Endothelial cell of umbilical vein (primary cell): ENCODE measurements at regions not wholly inside any gene's neighbourhood (a gene's known extent, or its start where the extent isn't known, plus 50 kb on each side); places are given as distances from the start of the nearest gene placed in this dataset.

ENCODE experiments used
- BruUV-seq: library from RNA; stranded (reverse); fragments of 400-500 nt; replicated peaks from 2 replicates; lab custom pipeline; 2021; lab: Mats Ljungman, UMichigan
- CTCF ChIA-PET: fragments of 300-600, 350-600 bp; sonication (Branson Sonifier 250); formaldehyde crosslinking; loops from one replicate; lab custom pipeline; 2021; ENCODE audit warnings: antibody characterized with exemption, inconsistent platforms; lab: Charles Lee
- POLR2A ChIA-PET: fragments of 300-600, 350-600 bp; sonication (Branson Sonifier 250); formaldehyde crosslinking; loops from one replicate; lab custom pipeline; 2021; ENCODE audit warnings: antibody characterized with exemption, inconsistent platforms; lab: Charles Lee
- DNase-seq: peaks from one replicate; pipeline ENCODE4 v3.0.0-alpha.2; 2011; ENCODE audit warnings: low read depth, low spot score
- FAIRE-seq: peaks from 2 replicates; lab custom pipeline; 2011; peaks lifted over from hg19 to GRCh38; lab: Jason Lieb, UNC
- H2AFZ ChIP-seq: 2 replicates; pipeline ENCODE4 v1.6.0; 2012; ENCODE audit warnings: low read depth, low read length, control low read depth, inconsistent platforms
- H3K27ac ChIP-seq: 2 replicates; pipeline ENCODE4 v1.5.1; 2011; ENCODE audit warnings: low read depth, mild to moderate bottlenecking, control low read depth, low read length, moderate library complexity; ENCODE audit not compliant: insufficient read depth
- H3K27me3 ChIP-seq, 2 experiments: 2 replicates each; pipeline versions ENCODE4 v1.6.0 to v1.6.1; 2011; ENCODE audit warnings: low read length in 2 of 2, mixed read lengths in 1 of 2; ENCODE audit not compliant: control insufficient read depth in 2 of 2, insufficient read depth in 2 of 2
- H3K36me3 ChIP-seq, 2 experiments: 2 replicates in 1 of 2; 3 replicates in 1 of 2; pipeline ENCODE4 v1.5.1; 2011; ENCODE audit warnings: low read length in 2 of 2, mild to moderate bottlenecking in 1 of 2, moderate library complexity in 1 of 2; ENCODE audit not compliant: control insufficient read depth in 2 of 2, insufficient read depth in 2 of 2; ENCODE audit errors: extremely low read depth in 1 of 2
- H3K4me1 ChIP-seq: 3 replicates; pipeline ENCODE4 v1.5.1; 2011; ENCODE audit warnings: mild to moderate bottlenecking, low read length; ENCODE audit not compliant: control insufficient read depth, insufficient read depth; ENCODE audit errors: extremely low read depth
- H3K4me2 ChIP-seq: 2 replicates; pipeline ENCODE4 v1.6.1; 2011; ENCODE audit warnings: low read length, control low read depth, mixed read lengths; ENCODE audit not compliant: insufficient read depth
- H3K4me3 ChIP-seq, 3 experiments: fragments of 200-600 bp in 1 of 3; sonication (generic), shearing (Covaris generic) in 1 of 3; replicated peaks in 1 of 3; 2 replicates each; pipeline ENCODE4 v1.5.1; 2011 to 2016; ENCODE audit warnings: control low read depth in 3 of 3, low read length in 3 of 3, mild to moderate bottlenecking in 2 of 3, inconsistent platforms in 1 of 3, low read depth in 1 of 3, moderate library complexity in 1 of 3; ENCODE audit not compliant: insufficient read depth in 1 of 3
- H3K79me2 ChIP-seq: 2 replicates; pipeline ENCODE4 v1.6.0; 2012; ENCODE audit warnings: low read length, inconsistent platforms; ENCODE audit not compliant: control insufficient read depth, insufficient read depth
- H3K9ac ChIP-seq: replicated peaks from 2 replicates; pipeline ENCODE3; 2011; ENCODE audit warnings: low read length, control low read depth; ENCODE audit not compliant: insufficient read depth; ENCODE audit errors: extremely low read depth
- H3K9me1 ChIP-seq: replicated peaks from 3 replicates; pipeline ENCODE4 v1.6.0; 2011; ENCODE audit warnings: mild to moderate bottlenecking, low read length; ENCODE audit not compliant: control insufficient read depth, insufficient read depth; ENCODE audit errors: extremely low read depth
- H3K9me3 ChIP-seq: replicated peaks from 2 replicates; pipeline ENCODE4 v1.5.1; 2012; ENCODE audit warnings: low read length, inconsistent platforms; ENCODE audit not compliant: control insufficient read depth, insufficient read depth
- H4K20me1 ChIP-seq: replicated peaks from 2 replicates; pipeline ENCODE3; 2011; ENCODE audit warnings: mild to moderate bottlenecking, low read length; ENCODE audit not compliant: control insufficient read depth, insufficient read depth; ENCODE audit errors: extremely low read depth
- CTCF ChIP-seq, 2 donors: IDR thresholded peaks; 1 replicate in 1 of 2; 2 replicates in 1 of 2; pipeline ENCODE4 v1.5.1; 2011; ENCODE audit warnings: low read length in 2 of 2, mild to moderate bottlenecking in 2 of 2, moderate library complexity in 2 of 2, control low read depth in 1 of 2, inconsistent platforms in 1 of 2, low read depth in 1 of 2; ENCODE audit not compliant: insufficient read depth in 1 of 2; ENCODE audit errors: extremely low read depth in 1 of 2
- EZH2 ChIP-seq: IDR thresholded peaks from 2 replicates; pipeline ENCODE4 v1.6.1; 2012; ENCODE audit warnings: borderline replicate concordance, low read depth, mild to moderate bottlenecking, moderate library complexity, low read length, inconsistent platforms; ENCODE audit not compliant: severe bottlenecking
- FOS ChIP-seq: IDR thresholded peaks from 2 replicates; pipeline ENCODE4 v1.6.1; 2011; ENCODE audit warnings: mild to moderate bottlenecking, low read length, moderate library complexity, borderline replicate concordance; ENCODE audit not compliant: insufficient read depth
- GATA2 ChIP-seq: IDR thresholded peaks from 2 replicates; pipeline ENCODE4 v1.7.0; 2011; ENCODE audit warnings: low read depth, mild to moderate bottlenecking, moderate library complexity, mixed read lengths, low read length; ENCODE audit not compliant: insufficient read length, insufficient read depth
- JUN ChIP-seq: IDR thresholded peaks from 2 replicates; pipeline ENCODE4 v1.6.1; 2011; ENCODE audit warnings: borderline replicate concordance, low read depth; ENCODE audit not compliant: insufficient read length, insufficient read depth
- MAX ChIP-seq: IDR thresholded peaks from 2 replicates; pipeline ENCODE4 v1.6.1; 2011; ENCODE audit not compliant: insufficient read depth, insufficient read length
- MYC ChIP-seq: IDR thresholded peaks from one replicate; pipeline ENCODE4 v1.6.1; 2011; ENCODE audit warnings: mild to moderate bottlenecking, low read depth, low read length
- POLR2A ChIP-seq: IDR thresholded peaks from 2 replicates; pipeline ENCODE4 v1.6.1; 2012; ENCODE audit warnings: low read depth, mild to moderate bottlenecking, control low read depth, low read length
- POLR2AphosphoS5 ChIP-seq: IDR thresholded peaks from 2 replicates; pipeline ENCODE4 v1.6.1; 2012; ENCODE audit warnings: low read depth, mild to moderate bottlenecking, control low read depth, low read length, moderate library complexity; ENCODE audit not compliant: insufficient read depth
- dilution Hi-C: fragments of 300-500 bp; cut with MboI; formaldehyde crosslinking; loops from one replicate; pipeline ENCODE4 v1.15.0; 2019; ENCODE audit warnings: low sequenced_read_pairs; ENCODE audit not compliant: extremely low pct_ligation_motif_present
- intact Hi-C: fragments of 100-400 bp; cut with micrococcal nuclease; formaldehyde crosslinking; loops from one replicate; pipeline ENCODE4 v1.10.0; 2022

GRCh38 chr3:166660962-166661361 lies 719.1 kb downstream of the ZBBX start:
- Histone ChIP-seq H4K20me1 (no peaks in the 10 kb centered on the region), H3K4me3 (no peak overlapping the region), H2AFZ (no peak overlapping the region), H3K36me3 (no peaks in the 10 kb centered on the region), H3K9me3 (no peaks in the 10 kb centered on the region), H3K4me2 (no peak overlapping the region), H3K9ac (no peak overlapping the region), H3K9me1 (no peaks in the 10 kb centered on the region), H3K4me1 (no peaks in the 10 kb centered on the region), H3K79me2 (no peaks in the 10 kb centered on the region), H3K27ac (no peak overlapping the region), H3K27me3 (no peaks in the 10 kb centered on the region)
- dilution Hi-C loops = no loop called here
- ChIA-PET POLR2A (no interaction called here), CTCF (no interaction called here)
- FAIRE-seq (no peak), DNase-seq (no peak)
- intact Hi-C loops = no loop called here
- TF ChIP-seq JUN = no peak
- no peak for TF ChIP-seq GATA2
- TF ChIP-seq MAX = no peak
- no peak for TF ChIP-seq CTCF (IDR thresholded peaks at IDR 0.05; ENCODE audit: extremely low read depth in 1 of 2, insufficient read depth in 1 of 2, low read depth in 1 of 2, low read length in 2 of 2)
- TF ChIP-seq POLR2AphosphoS5 = no peak
- TF ChIP-seq FOS = no peak
- TF ChIP-seq EZH2 = no peak
- no peak for TF ChIP-seq POLR2A
- TF ChIP-seq MYC = no peak
- no TSS peak for BruUV-seq
